ENCODE measurements at regions not wholly inside any gene's neighbourhood (a gene's known extent, or its start where the extent isn't known, plus 50 kb on each side); places are given as distances from the start of the nearest gene placed in this dataset.
A peak's percentile ranks its signal among the peaks of the same experiment; 100 is the strongest.

DNA sequence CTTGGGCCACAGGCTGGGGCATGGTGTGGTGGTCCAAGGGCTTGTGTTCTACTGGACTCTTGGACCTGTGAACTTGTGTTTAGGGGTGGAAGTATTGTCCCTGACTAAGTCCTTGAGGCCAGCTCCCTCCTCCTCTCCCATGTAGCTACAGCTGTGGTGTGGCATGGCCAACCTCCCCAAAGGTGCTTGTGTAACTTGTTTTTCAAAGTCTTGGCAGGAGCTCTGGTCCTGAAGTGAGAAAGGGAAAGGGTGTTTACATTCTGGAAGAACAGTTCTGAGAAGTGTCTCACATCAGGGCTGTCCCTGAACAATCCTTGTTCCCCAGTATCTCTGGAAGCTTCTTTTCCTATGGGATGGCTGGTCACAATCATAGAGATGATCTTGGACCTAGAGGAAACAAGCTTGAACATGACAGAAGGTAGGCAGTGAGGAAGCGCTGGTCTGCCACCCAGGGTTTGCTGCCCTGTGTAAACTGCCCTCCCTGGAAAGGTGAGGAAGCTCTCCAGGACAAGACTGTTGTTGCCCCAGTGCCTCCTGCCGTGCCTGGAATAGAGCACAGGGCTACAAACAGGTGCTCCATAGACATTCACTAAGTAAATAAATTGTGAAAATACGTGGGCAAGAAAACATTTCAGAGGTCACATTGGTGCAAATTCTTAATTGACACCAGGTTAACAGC lies 64.6 kb upstream of the KLF9 start:
- DNase-seq (ENCODE audit: low read depth in 2 of 2), result peak in 1 of 2 donors; percentile 29

DNA sequence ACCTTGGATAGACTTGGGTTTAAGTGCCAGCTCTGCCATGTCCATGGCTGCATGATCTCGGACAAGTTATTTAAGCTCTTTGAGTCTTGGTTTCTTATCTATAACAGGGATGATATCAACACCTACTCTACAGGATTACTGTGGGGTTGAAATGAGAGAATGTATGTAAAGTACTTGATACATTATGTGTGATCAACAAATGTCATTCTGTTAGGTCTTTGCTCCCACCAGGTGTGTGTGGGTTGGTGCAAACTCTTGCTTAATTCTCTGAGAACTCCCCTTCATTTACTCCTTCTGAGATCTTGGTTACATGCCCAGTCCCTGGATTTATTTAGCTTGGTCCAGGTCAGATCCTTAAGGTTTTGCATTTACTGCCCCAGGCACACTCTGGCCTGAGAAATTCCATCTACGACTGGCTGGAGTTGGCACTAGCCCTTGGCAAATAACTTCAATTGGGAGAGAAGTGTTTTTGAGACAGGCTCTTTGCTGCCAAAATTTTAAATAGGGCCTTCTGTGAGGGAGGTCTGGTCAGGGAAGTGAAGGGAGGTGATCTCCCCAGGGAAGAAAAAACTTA lies 63.5 kb upstream of the KLF9 start:
- no peak for DNase-seq (ENCODE audit: low read depth in 2 of 2)

DNA sequence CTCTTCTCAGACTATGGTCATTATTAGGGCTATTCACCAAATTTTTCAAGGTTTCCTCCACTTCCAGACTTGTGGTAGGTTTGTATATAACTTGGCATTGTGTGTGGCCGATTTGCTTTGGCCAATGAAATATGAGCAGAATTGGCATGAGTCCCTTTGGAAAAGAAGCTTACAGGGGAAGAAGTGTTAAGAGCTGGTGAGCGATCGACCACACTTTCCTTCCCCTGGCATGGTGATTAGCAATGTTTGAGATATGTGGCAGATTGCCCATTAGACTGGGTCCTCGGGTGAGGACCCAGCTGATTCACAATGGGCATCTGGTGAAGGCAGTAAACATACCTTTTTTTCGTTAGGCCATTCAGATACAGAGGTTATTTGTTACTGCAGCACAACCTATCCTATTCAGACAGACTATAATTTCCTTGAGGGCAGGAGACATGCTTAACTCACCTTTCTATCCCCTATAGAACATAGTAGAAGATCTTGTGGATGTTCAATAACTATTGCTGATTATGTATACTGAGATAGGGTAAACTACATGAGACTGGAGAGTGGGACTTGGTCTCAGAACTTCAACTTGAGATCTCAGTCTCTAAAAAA lies 62.8 kb upstream of the KLF9 start:
- DNase-seq (ENCODE audit: low read depth in 2 of 2), result peak in 1 of 2 donors; percentile 51

DNA sequence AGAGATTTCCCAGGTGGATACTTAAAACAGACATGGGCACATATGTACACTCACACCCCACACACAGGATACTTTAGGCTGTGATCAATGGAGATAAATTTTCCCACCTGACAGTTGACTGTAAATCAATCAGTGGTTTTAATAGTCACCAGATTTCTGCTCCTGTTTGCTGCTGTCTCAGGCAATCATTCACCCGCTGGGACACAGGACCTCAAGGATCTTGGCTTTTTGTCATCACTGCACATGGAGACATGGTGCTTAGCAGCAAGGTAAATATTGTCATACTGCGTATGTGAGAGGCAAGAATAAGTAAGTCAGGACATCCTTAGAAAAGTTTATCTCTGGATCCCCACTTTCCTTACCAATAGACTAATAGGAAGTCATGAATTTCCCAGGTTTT lies 60.8 kb upstream of the KLF9 start:
- DNase-seq (ENCODE audit: low read depth in 2 of 2), result peak in 1 of 2 donors; percentile 66

DNA sequence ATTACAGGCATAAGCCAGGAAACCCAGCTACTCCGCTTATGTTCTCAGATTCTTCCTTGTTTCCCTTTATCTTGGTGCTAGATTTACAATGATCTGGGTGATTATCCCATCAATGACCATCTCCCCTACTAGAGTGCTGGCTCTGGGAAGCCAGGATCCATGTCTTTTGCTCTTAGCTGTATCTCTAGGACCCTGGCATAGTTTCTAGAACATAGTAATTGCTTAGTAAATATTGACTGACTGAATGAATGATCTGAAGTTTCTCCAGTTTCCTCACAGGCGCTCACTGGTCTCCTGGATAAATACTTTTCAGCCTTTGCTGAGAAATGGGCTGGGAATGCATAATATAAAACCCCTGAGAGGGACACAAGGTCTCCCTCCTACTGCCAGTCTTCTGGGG lies 60.0 kb upstream of the KLF9 start:
- no peak for DNase-seq (ENCODE audit: low read depth in 2 of 2)

DNA sequence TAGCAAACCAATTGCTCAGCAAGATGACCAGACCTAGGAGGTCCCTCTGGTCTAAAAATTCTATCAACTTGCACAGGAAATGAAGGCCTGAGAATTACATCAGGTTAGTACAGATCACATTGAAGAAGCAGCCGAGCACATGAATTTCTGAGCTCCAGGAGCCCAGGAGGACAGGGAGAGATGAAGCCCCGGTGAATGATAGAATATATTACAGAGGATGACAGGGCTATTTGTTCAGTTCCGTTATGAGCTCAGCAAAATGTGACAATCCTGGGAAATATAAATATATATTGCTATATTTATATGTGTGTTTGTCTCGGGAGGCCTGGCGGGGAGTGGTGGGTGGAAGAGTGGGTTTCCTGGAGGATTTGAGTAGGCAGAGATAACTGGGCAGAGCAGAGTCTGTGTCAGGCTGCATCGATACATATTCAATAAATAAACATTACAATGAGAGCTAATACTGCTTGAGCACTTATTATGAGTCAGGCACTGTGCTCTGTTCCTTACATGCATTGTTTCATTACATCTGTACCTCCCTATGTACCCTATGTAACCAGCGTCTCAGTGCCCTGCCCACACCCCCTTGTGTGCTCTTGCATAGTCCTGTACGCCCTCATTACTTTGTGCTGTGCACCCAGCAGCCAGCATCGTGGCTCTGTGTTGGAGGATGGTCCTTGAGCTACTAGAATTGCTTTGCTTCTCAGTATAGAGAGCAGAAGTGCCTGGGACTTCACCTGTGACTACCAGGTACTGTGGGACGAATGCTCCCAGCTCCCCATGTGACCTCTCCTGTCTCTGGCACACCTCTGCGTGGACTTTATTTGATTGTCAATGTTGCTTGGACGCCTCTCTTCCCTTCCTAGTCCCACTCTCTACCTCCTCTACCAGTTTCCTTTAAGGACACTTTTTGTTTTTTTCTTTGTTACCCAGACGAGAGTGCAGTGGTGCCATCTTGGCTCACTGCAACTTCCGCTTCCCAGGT lies 58.1 kb upstream of the KLF9 start:
- peak; percentile 51 to 62 for DNase-seq (ENCODE audit: low read depth in 2 of 2)

DNA sequence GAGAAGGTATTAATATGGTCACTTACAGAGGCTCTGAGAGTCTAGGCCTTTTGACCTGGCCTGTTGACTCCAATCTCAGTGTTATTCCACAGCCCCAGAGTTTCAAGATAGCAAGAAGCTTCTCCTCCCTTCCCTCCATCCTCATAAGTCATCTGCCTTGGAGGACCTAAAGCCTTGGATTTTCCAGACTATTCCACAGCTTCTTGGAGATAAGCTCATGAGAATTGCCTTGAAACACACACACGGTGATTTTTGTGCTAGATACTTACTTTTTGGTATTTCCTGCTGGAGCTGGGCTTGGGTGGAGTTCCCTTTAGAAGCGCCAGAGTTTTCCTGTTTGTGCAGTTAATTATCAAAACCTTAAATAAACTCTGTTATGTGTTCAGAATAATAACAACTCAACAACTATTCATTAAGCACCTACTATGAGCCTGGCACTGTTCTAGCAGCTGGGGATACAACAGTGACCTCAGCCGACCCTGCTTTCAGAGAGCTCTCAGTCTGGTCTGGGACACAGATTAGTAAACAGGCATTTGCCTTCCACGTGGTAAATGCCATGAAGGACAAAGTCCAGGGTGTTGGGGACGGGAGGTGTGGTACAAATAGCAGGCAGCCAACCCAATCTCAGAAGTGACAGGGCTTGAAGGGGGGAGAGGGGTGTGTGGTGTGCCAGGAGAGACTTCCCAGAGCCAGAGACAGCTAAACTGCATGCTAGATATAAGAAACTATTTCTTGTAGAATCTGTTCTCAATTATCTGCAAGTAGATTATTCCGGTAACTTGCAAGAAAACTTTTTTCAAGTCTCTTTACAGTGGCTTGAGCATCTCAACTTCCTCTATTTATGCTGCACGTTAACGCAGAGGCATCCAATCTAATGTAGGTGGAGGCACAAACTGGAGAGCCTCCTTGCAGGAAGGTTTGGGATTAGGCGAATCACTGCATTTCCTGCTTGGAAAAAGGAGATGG lies 55.9 kb upstream of the KLF9 start:
- DNase-seq (ENCODE audit: low read depth in 2 of 2), result peak in 1 of 2 donors; percentile 36

DNA sequence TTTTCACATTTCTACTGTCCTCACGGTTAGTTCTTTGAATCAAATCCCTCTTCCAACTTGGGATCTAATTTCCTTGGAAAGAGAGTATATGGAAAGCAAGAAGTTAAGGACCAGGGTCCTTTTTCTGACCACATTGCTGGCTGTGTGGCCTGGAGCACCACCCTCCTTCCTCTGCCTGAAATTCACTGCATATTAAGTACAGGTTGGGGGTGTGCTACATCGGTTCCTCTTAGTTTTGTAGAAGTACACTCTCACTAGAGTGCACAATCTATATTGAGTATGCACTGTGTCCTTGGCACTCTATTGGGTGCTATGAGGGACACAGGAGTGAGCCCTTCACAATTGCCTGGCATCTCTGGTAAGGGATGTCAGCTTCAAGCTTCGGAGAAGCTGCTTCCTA lies 53.8 kb upstream of the KLF9 start:
- no peak for DNase-seq (ENCODE audit: low read depth in 2 of 2)

DNA sequence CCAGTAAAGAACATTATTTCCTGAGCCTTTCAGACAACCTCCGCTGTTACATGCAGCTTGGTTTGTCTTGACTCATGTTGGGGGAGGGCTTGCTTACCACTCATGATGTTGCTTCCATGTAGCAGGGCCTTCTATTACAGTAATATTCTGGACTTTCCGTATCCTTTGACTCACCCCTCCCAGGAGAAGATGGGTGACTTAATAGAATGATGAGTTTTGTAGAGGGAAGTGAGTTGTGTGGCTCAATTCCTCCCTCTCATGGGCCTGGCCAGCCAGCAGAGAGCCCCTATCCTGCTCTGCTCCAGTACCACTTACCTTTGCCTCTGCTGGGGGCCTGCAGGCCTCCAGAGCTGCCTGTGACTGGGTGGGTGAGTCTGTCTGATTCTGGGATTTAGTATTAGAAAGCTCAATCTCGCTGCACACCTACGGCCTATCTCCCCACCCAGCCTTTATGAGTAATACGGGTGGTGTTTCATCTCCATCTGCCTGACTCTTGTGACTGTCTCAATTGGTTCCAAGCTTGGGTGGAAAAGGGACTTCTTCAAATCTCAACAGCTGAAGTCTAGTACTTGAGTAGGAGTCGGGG lies 52.6 kb upstream of the KLF9 start:
- peak in 1 of 2 donors; percentile 89 for DNase-seq (ENCODE audit: low read depth in 2 of 2)

DNA sequence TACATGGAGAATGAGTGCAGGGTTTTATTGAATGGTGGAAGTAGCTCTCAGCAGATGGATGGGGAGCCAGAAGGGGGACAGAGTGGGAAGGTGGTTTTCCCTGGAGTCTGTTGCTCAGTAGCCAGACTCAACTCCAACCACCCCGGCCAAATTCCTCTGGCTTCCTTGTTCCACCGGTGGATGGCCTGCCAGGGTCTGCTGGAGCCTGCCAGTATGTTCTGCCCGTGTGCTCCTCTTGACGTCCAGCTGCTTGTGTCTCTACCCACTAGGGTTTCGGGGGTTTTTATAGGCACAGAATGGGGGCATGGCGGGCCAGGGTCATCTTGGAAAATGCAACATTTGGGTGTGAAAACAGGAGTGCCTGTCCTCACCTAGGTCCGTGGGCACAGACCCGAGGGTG lies 51.4 kb upstream of the KLF9 start:
- DNase-seq (ENCODE audit: low read depth in 2 of 2), result no peak

DNA sequence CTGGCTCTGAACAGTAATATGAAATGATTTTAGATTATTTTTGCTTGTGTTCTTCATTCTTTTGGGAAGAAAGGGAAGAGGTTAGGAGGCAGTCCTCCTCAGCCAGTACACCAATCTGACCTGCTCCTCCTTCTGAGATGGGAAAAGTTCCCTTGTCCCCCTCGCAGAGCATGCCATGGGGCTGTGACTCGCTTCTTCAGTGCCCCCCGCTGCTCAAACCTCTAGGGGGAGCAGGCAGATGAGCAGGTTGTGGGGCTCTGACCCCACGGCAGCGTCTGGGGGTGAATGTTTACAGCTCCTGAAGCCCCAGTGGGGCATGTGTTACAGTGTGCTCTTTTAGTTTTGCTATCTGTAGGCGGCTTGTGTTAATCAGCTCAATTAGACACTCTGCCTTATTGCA lies 50.9 kb upstream of the KLF9 start:
- DNase-seq (ENCODE audit: low read depth in 2 of 2), result no peak
